GM20431 (cell line): ENCODE measurements at regions not wholly inside any gene's neighbourhood (a gene's known extent, or its start where the extent isn't known, plus 50 kb on each side); places are given as distances from the start of the nearest gene placed in this dataset.

Source experiments
- in situ Hi-C: fragments of 300-500 bp; cut with MseI, MboI; formaldehyde crosslinking; loops from one replicate; pipeline ENCODE4 v1.15.0; 2020; ENCODE audit warnings: low sequenced_read_pairs; ENCODE audit not compliant: unreplicated experiment

DNA sequence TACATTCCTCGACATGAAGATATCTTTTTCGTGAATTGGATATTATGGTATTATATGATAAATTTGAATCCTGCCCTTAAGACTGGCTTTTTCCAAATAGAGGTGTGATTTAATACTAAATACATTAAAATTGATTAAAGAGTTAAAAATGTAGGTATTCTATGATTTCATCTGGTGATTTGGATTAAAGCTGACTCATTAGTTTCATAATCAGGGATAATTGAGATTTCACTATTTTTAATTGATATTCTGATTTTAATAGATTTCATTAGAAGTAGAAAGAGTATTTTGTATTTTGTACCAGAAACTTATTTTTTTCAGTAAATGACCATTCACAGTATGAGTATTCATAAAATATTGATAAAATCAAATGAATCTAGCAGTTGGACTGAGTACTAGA, 524.1 kb downstream of the PLCL1 start:
- in situ Hi-C loops: no loop called here

DNA sequence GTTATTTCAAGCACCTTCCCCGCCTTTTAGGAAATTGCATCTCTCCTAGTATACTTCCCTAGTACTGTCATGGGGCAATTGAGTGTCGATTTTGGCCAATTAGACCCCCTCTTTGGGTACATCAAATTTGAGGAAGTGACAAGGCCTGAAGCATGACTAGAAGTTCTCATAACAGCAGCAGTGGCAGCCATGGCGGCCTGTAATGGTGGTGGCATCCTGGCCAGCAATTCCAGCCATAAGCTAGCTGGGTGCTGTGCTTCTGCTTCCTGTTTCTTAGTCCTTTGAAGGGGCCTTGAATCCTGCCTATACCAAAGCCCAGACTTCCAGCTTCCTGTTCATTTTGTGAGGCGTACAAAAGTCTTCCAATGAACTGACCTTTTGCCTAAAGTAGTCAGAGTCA, 523.1 kb downstream of the PLCL1 start:
- in situ Hi-C loops: no loop called here

DNA sequence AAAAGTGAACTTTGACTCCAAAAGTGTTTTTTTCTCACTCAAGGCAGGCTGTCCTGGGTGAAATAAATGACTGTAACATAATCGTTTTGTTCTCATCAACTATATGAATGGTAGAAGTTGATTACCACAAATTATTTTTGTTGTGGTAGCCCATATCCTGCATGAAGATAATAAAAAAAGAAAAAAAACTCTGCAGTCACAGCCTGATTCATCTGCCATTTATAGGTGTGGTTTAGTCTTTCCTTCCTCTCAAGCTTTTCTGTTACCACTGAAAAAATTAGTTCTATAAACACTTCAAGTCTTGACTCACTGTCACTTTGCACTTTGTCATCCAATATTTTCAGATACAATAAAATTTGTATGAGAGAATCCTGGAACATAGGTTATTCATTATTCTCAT, 522.0 kb downstream of the PLCL1 start:
- in situ Hi-C loops: no loop called here

DNA sequence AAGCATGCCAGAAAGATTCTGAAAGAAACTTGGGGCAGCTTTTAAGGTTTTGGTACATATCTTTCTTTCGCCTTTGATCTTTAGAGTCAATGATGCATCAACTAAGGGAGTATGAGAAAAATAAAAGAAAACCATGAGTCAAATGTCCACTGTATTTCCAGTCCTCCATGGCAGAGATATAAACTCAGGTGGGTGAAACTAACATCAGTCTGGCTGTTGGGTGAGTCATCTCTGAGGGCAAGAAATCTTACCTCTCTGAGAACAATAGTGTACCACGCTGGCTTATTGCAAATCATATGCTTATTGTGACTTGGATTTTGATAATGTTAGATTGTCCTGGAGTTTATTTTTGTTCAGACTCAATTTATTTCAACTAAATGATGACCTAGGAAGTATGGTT, 521.0 kb downstream of the PLCL1 start:
- in situ Hi-C loops: no loop called here

DNA sequence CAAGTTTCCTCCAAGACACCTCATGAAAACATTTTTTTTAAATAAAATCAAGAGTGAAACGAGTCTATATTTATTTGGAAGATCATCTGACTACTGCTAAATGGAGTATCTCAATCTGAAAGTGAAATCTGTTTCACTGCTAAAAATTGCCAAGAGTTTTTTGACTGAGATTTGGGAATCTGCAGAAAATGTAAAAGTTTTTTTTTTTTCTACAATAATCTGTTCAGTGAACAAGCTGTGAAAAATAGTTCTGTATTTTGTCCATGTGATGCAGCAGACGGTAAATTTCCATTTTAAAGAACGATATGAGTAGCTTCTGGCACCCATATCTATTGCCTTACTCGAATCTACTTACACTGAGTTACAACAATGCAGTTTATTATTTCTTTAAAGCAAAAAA, 519.7 kb downstream of the PLCL1 start:
- in situ Hi-C loops: loop anchor here (25.0 kb wide), 1 partner anchor 1413 kb away; no protein-coding TSS in a partner anchor

DNA sequence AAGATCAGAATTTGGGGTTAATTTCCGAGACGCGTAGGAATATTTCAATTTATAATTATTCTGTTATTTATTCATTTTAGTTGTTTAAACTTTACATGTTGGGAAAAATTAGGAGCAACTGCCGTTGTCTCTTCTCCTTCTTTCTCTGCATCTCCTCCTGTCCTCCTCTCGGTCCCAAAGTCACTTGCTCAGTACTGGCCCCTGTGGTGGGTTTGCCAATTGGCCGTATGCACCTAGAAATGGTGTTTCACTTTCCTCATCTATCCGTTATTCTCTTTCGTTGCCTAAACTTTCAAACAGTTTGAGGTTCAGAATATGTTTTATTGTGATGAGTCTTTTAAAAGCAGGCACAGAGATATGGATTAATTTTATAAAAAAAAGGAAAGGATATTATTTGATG, 517.9 kb downstream of the PLCL1 start:
- in situ Hi-C loops: loop anchor here (25.0 kb wide), 1 partner anchor 1415 kb away; no protein-coding TSS in a partner anchor

DNA sequence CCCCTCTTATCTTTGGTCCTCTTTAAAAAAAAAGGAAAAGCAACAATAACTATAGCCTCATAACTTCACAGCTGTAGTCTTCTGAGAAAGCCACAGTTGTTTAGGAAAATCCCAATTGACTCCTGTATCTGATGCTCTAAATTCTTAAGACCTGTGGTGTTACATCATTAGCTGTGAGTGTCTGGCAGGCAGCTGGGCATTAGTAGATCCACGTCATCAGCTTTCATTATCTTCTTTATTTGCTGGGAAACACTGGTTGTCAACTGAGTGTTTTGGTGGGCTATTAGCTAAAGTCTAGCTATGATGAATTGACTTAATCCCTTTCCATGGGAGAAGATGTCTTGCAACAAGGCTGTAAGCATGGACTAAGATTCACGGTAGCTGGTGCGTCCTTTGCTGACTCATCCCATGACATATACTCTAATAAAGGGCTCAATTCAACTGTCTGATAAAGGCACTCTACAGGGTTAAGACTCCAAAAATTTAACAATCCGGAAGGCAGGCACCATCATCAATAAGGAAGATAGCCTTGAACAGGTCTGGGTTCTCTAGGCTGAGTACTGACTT, 517.2 kb downstream of the PLCL1 start:
- in situ Hi-C loops: loop anchor here (25.0 kb wide), 1 partner anchor 1416 kb away; no protein-coding TSS in a partner anchor

GRCh38 chr2:198316852-198317396, 512.5 kb downstream of the PLCL1 start:
- in situ Hi-C loops: loop anchor here (10.0 to 25.0 kb wide), 2 partner anchors 1168 to 1420 kb away; no protein-coding TSS in a partner anchor

DNA sequence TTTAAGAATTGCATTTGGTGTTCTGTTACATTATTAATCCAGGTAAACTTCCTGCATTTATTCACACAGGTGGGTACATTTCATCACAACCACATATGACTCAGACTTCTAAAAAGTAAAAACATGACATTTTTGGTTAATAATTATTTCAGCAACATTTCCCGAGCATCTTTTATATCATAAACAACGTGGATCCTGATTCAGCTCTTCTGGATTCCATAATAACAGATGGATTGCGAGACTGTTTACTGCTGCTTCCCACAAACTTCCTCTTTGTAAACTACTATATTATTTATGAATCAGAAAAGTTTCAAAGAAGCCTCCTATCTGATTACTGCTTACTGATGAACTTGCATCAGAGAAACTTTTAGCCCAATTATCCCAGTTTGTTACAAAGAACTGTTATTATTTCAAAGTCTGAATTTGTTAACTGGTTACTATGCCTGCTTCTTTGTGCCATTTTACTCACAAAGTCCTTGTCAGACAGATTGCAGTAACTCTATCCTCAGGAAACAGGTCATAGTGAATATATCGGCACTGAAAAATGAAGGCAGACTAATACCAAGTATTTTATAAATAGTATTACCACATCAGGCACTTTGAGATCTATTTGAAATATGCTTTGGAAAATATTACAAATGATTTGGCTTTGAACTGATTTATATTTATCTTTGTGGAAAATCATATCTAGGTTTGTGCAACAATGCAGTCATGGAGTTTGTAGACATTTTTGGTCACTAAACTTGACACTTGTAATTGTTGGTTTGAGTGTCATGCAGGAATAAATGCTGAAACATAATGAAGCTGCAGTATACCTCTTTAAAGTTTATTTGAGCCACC, 511.6 kb downstream of the PLCL1 start:
- in situ Hi-C loops: loop anchor here (10.0 to 25.0 kb wide), 2 partner anchors 1169 to 1421 kb away; no protein-coding TSS in a partner anchor

- in situ Hi-C loops: loop anchor here (10.0 to 25.0 kb wide), 2 partner anchors 1170 to 1423 kb away; no protein-coding TSS in a partner anchor
Observed at GRCh38 chr2:198314559-198315153, 510.3 kb downstream of the PLCL1 start.

DNA sequence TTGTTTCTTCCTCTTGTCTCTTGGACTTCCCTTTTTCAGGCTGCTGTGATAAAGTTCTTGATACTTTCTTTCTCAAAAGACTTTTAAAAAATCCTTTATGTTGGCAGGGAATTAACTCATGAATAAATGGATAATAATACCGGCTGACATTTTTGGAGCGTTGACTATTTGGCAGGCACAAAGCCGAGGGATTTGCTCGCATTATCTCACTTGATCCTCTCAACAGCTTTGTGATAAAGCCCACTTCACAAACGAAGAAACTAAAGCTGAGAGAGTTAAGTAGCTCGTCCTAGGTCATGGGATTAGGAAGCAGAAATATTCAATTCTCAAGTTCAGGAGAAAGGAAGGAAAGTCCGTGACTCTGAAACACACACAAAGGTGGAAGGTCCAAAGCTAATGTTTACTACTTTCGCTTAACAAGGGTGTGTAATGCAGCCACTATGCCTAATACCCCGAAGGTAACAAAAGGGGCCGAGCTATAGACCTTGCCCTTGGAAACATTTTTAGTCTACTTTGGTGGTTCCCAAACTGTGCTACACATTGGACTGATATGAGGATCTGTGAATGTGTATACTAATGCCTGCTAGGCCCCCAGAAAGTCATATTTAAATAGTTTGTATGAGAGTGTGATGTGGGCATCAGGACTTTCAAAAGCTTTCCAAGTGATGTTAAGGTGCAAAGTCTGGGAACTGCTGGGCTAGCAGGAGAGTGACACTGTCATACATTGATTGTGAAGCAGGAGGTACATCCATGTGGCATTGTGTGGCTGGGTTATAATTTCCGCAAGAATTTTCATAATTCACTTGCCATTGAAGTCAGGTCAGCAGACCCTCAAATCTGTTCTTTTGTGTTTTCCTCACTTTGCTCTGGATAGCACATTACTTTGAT, 508.4 kb downstream of the PLCL1 start:
- in situ Hi-C loops: loop anchor here (10.0 to 25.0 kb wide), 2 partner anchors 1172 to 1424 kb away; no protein-coding TSS in a partner anchor

- in situ Hi-C loops: loop anchor here (10.0 to 25.0 kb wide), 2 partner anchors 1174 to 1426 kb away; no protein-coding TSS in a partner anchor
Observed at GRCh38 chr2:198311020-198311419, 506.6 kb downstream of the PLCL1 start.

- in situ Hi-C loops: loop anchor here (10.0 to 25.0 kb wide), 2 partner anchors 1175 to 1428 kb away; no protein-coding TSS in a partner anchor
Observed at GRCh38 chr2:198309673-198310280, 505.4 kb downstream of the PLCL1 start.

GRCh38 chr2:198309081-198309480, 504.7 kb downstream of the PLCL1 start:
- in situ Hi-C loops: loop anchor here (25.0 kb wide), 1 partner anchor 1428 kb away; no protein-coding TSS in a partner anchor

- in situ Hi-C loops: loop anchor here (25.0 kb wide), 1 partner anchor 1429 kb away; no protein-coding TSS in a partner anchor
Observed at GRCh38 chr2:198308368-198308767, 504.0 kb downstream of the PLCL1 start.

GRCh38 chr2:198307093-198307492, 502.7 kb downstream of the PLCL1 start:
- in situ Hi-C loops: loop anchor here (25.0 kb wide), 1 partner anchor 1430 kb away; no protein-coding TSS in a partner anchor

- in situ Hi-C loops: loop anchor here (25.0 kb wide), 1 partner anchor 1432 kb away; no protein-coding TSS in a partner anchor
Observed at GRCh38 chr2:198304859-198305258, 500.5 kb downstream of the PLCL1 start.

DNA sequence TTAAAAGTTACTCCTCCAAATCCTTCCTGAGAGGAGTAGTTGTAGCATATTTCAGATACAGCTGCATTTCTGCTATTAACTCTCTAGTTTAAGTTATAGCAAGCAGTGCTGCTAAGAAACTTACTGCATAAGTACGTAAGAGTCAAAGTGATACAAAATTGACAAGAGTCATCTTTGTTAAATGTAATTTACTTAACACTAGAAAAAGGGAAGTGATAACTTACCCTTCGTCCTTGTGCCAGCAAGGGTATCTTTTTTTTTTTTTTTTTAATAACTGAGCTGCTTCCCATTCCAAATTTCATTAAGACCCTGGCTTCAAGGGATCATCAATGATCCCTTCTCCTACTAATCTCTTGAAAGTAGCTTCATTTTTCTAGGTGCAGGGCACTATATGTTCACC, 493.0 kb downstream of the PLCL1 start:
- in situ Hi-C loops: loop anchor here (10.0 to 25.0 kb wide), 2 partner anchors 163 to 485 kb away; partner anchors contain the start of gene PLCL1
